H1 (cell line): ENCODE measurements at regions not wholly inside any gene's neighbourhood (a gene's known extent, or its start where the extent isn't known, plus 50 kb on each side); places are given as distances from the start of the nearest gene placed in this dataset.

Source experiments
- CTCF ChIA-PET: fragments of 300-600 bp; sonication (Branson Sonifier 250); formaldehyde crosslinking; loops from one replicate; lab custom pipeline; 2021; ENCODE audit not compliant: partially characterized antibody; lab: Charles Lee
- POLR2A ChIA-PET: fragments of 300-600 bp; sonication (Branson Sonifier 250); formaldehyde crosslinking; loops from one replicate; lab custom pipeline; 2021; ENCODE audit warnings: inconsistent platforms; ENCODE audit not compliant: partially characterized antibody; lab: Charles Lee
- DNase-seq, 2 experiments: peaks; one replicate each; pipeline versions ENCODE4 v3.0.0 to v3.0.0-alpha.2; 2010 to 2022; ENCODE audit warnings: low spot score in 2 of 2, low read depth in 1 of 2, mixed read lengths in 1 of 2
- FAIRE-seq: peaks from 2 replicates; lab custom pipeline; 2011; peaks lifted over from hg19 to GRCh38; lab: Jason Lieb, UNC
- H2AFZ ChIP-seq: 2 replicates; pipeline ENCODE4 v1.8.1; 2012; ENCODE audit warnings: low read length, inconsistent platforms
- H2AK5ac ChIP-seq: 2 replicates; pipeline ENCODE4 v1.6.1; 2013; ENCODE audit warnings: low read depth, low read length
- H2BK120ac ChIP-seq: replicated peaks from 2 replicates; pipeline ENCODE3; 2013; ENCODE audit warnings: low read depth, low read length, inconsistent platforms
- H2BK12ac ChIP-seq: 2 replicates; pipeline ENCODE4 v1.6.1; 2013; ENCODE audit warnings: low read depth, low read length
- H2BK15ac ChIP-seq: 2 replicates; pipeline ENCODE4 v1.6.1; 2013; ENCODE audit warnings: low read length
- H2BK20ac ChIP-seq: 2 replicates; pipeline ENCODE4 v1.6.1; 2013; ENCODE audit warnings: low read length
- H2BK5ac ChIP-seq: 2 replicates; pipeline ENCODE4 v1.6.1; 2013; ENCODE audit warnings: low read depth, low read length
- H3K14ac ChIP-seq: 2 replicates; pipeline ENCODE4 v1.6.1; 2013; ENCODE audit warnings: inconsistent platforms; ENCODE audit not compliant: insufficient read length
- H3K18ac ChIP-seq: 2 replicates; pipeline ENCODE4 v1.6.1; 2013; ENCODE audit warnings: low read length; ENCODE audit errors: extremely low read depth
- H3K23ac ChIP-seq: 2 replicates; pipeline ENCODE4 v1.6.1; 2013; ENCODE audit warnings: inconsistent platforms; ENCODE audit not compliant: insufficient read length
- H3K23me2 ChIP-seq: 2 replicates; pipeline ENCODE4 v1.6.1; 2013; ENCODE audit warnings: low read depth, low read length
- H3K27ac ChIP-seq: 2 replicates; pipeline ENCODE4 v1.6.1; 2011; ENCODE audit warnings: low read depth, low read length, inconsistent platforms
- H3K27me3 ChIP-seq, 4 experiments: replicated peaks in 1 of 4; 1 replicate in 1 of 4; 2 replicates in 3 of 4; pipeline versions ENCODE4 v1.6.1 to v1.8.1; 2011 to 2013; ENCODE audit warnings: low read length in 3 of 4, mild to moderate bottlenecking in 3 of 4, inconsistent platforms in 2 of 4, mixed read lengths in 2 of 4, moderate library complexity in 1 of 4; ENCODE audit not compliant: control insufficient read depth in 3 of 4, insufficient read depth in 3 of 4; ENCODE audit errors: extremely low read depth in 1 of 4
- H3K36me3 ChIP-seq, 4 experiments: 2 replicates each; pipeline versions ENCODE4 v1.6.1 to v1.8.1; 2011 to 2013; ENCODE audit warnings: mild to moderate bottlenecking in 4 of 4, low read length in 3 of 4, moderate library complexity in 2 of 4, control low read depth in 1 of 4, inconsistent platforms in 1 of 4; ENCODE audit not compliant: insufficient read depth in 4 of 4, control insufficient read depth in 2 of 4
- H3K4ac ChIP-seq: replicated peaks from 2 replicates; pipeline ENCODE3; 2013; ENCODE audit warnings: low read length, low read depth, mixed read lengths, inconsistent platforms; ENCODE audit not compliant: insufficient read length
- H3K4me1 ChIP-seq, 4 experiments: replicated peaks in 1 of 4; 1 replicate in 1 of 4; 2 replicates in 3 of 4; pipeline versions ENCODE4 v1.6.1 to v1.8.1; 2011 to 2013; ENCODE audit warnings: low read length in 3 of 4, inconsistent platforms in 2 of 4, mixed read lengths in 1 of 4; ENCODE audit not compliant: insufficient read depth in 4 of 4, control insufficient read depth in 3 of 4
- H3K4me2 ChIP-seq, 2 experiments: 2 replicates each; pipeline versions ENCODE4 v1.6.1 to v1.8.1; 2011 to 2013; ENCODE audit warnings: low read depth in 2 of 2, low read length in 2 of 2, control low read depth in 1 of 2, inconsistent platforms in 1 of 2, mild to moderate bottlenecking in 1 of 2; ENCODE audit not compliant: insufficient read depth in 1 of 2
- H3K4me3 ChIP-seq, 4 experiments: fragments of 200-600, 300-600 bp in 1 of 4; sonication (generic), shearing (Covaris generic), sonication (Bioruptor Twin) in 1 of 4; 2 replicates each; pipeline versions ENCODE4 v1.5.1 to v1.8.1; 2011 to 2016; ENCODE audit warnings: low read length in 4 of 4, low read depth in 3 of 4, control low read depth in 2 of 4, inconsistent platforms in 2 of 4, mild to moderate bottlenecking in 2 of 4, mixed read lengths in 1 of 4, moderate library complexity in 1 of 4; ENCODE audit not compliant: insufficient read depth in 2 of 4; ENCODE audit errors: extremely low read depth in 1 of 4
- H3K56ac ChIP-seq: replicated peaks from 2 replicates; pipeline ENCODE3; 2013; ENCODE audit warnings: low read depth, mild to moderate bottlenecking, mixed read lengths, low read length, inconsistent platforms; ENCODE audit not compliant: insufficient read length
- H3K79me1 ChIP-seq: 2 replicates; pipeline ENCODE4 v1.6.1; 2013; ENCODE audit warnings: low read depth, low read length, control low read depth
- H3K79me2 ChIP-seq, 2 experiments: 2 replicates each; pipeline versions ENCODE4 v1.6.1 to v1.8.1; 2012 to 2013; ENCODE audit warnings: low read length in 2 of 2, mild to moderate bottlenecking in 2 of 2, inconsistent platforms in 1 of 2; ENCODE audit not compliant: insufficient read depth in 2 of 2, control insufficient read depth in 1 of 2
- H3K9ac ChIP-seq, 4 experiments: replicated peaks in 1 of 4; 1 replicate in 1 of 4; 2 replicates in 3 of 4; pipeline versions ENCODE4 v1.6.1 to v1.8.1; 2011 to 2013; ENCODE audit warnings: low read depth in 3 of 4, low read length in 3 of 4, control low read depth in 2 of 4, mild to moderate bottlenecking in 2 of 4, moderate library complexity in 2 of 4, inconsistent platforms in 1 of 4; ENCODE audit errors: extremely low read depth in 1 of 4
- H3K9me3 ChIP-seq, 2 experiments: 2 replicates each; pipeline versions ENCODE4 v1.6.1 to v1.8.1; 2012 to 2013; ENCODE audit warnings: mild to moderate bottlenecking in 2 of 2, moderate library complexity in 2 of 2, control low read depth in 1 of 2, inconsistent platforms in 1 of 2, low read depth in 1 of 2, low read length in 1 of 2, mixed read lengths in 1 of 2; ENCODE audit not compliant: insufficient read depth in 2 of 2
- H4K20me1 ChIP-seq, 2 experiments: replicated peaks in 1 of 2; 2 replicates each; pipeline versions ENCODE3 to v1.8.1; 2011 to 2013; ENCODE audit warnings: inconsistent platforms in 2 of 2, low read length in 2 of 2, mild to moderate bottlenecking in 1 of 2; ENCODE audit not compliant: insufficient read depth in 2 of 2, control insufficient read depth in 1 of 2
- H4K5ac ChIP-seq: 2 replicates; pipeline ENCODE4 v1.6.1; 2013; ENCODE audit warnings: low read length, low read depth, mixed read lengths, inconsistent platforms; ENCODE audit not compliant: insufficient read length
- H4K8ac ChIP-seq: 2 replicates; pipeline ENCODE4 v1.8.0; 2013; ENCODE audit warnings: mild to moderate bottlenecking, moderate library complexity, low read length, inconsistent platforms; ENCODE audit not compliant: insufficient read depth; ENCODE audit errors: extremely low read depth
- H4K91ac ChIP-seq: replicated peaks from 2 replicates; pipeline ENCODE3; 2013; ENCODE audit warnings: low read length, mixed read lengths, inconsistent platforms; ENCODE audit not compliant: insufficient read length
- ASH2L ChIP-seq: fragments of 200-600, 300-600 bp; sonication (generic); IDR thresholded peaks from one replicate; pipeline ENCODE4 v1.7.1; 2017; ENCODE audit warnings: low read length
- CHD1 ChIP-seq: IDR thresholded peaks from 2 replicates; pipeline ENCODE4 v1.6.1; 2012; ENCODE audit warnings: low read depth, low read length, improper control_type of control experiment
- KDM1A ChIP-seq: fragments of 200-600, 300-600 bp; sonication (generic); IDR thresholded peaks from 2 replicates; pipeline ENCODE4 v1.7.1; 2016; ENCODE audit warnings: mild to moderate bottlenecking, low read length, borderline replicate concordance
- POLR2A ChIP-seq, 2 experiments: IDR thresholded peaks; 1 replicate in 1 of 2; 2 replicates in 1 of 2; pipeline ENCODE4 v1.6.1; 2011; ENCODE audit warnings: low read depth in 2 of 2, low read length in 2 of 2, mild to moderate bottlenecking in 2 of 2; ENCODE audit errors: control extremely low read depth in 1 of 2
- RAD21 ChIP-seq, 2 experiments: IDR thresholded peaks in 1 of 2; conservative IDR thresholded peaks in 1 of 2; 2 replicates each; pipeline ENCODE4 v1.6.1; 2011; ENCODE audit warnings: low read depth in 2 of 2, low read length in 2 of 2, improper control_type of control experiment in 1 of 2, inconsistent platforms in 1 of 2, mild to moderate bottlenecking in 1 of 2, moderate library complexity in 1 of 2
- SP1 ChIP-seq: IDR thresholded peaks from 2 replicates; pipeline ENCODE4 v1.6.1; 2011; ENCODE audit warnings: low read depth, low read length
- SRF ChIP-seq: IDR thresholded peaks from 2 replicates; pipeline ENCODE4 v1.6.1; 2011; ENCODE audit warnings: mild to moderate bottlenecking, low read depth, low read length, moderate library complexity
- TBP ChIP-seq: IDR thresholded peaks from 2 replicates; pipeline ENCODE4 v1.6.1; 2011; ENCODE audit warnings: low read depth, low read length, improper control_type of control experiment
- WGBS, 2 experiments: shearing (Covaris generic) in 1 of 2; methylation state at CpG; one replicate each; pipeline versions ENCODE4 v1.1.6 to v1.1.7; 2013 to 2015; ENCODE audit warnings: low lambda C conversion rate in 2 of 2, mixed read lengths in 2 of 2, inconsistent platforms in 1 of 2, low coverage in 1 of 2, missing lambda C conversion rate in 1 of 2; ENCODE audit not compliant: insufficient replicate concordance in 2 of 2, insufficient coverage in 1 of 2, insufficient read length in 1 of 2; ENCODE audit errors: extremely low coverage in 1 of 2, missing lambda C conversion rate in 1 of 2; 5-methylcytosine and 5-hydroxymethylcytosine counted together

DNA sequence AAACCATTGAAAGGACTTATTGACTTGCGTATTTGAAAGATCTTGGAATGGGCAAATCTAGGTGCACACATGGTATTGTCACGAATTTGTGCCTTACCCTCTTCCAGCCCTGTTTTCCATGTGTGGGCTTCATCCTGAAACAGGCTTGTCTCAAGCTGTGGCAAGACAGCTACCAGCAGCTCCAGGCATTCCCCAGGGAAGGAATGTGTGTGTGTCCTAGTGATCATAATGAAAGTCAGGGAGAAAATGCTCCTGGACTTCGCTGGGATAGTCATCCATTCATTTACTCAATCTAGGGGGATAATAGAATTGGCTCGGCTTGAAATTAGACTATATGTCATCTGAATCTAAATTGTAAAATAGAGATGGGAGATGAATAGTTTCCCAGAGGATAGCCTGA lies 676.2 kb downstream of the CBLN4 start:
- no peak for TF ChIP-seq RAD21 (IDR thresholded peaks at IDR 0.05 in 1 of 2, conservative IDR thresholded peaks at IDR 0.05 in 1 of 2; ENCODE audit: low read depth in 2 of 2, low read length in 2 of 2)
- TF ChIP-seq POLR2A (IDR thresholded peaks at IDR 0.05; ENCODE audit: control extremely low read depth in 1 of 2, low read depth in 2 of 2, low read length in 2 of 2): no peak
- no peak for TF ChIP-seq KDM1A
- no peak for TF ChIP-seq SRF
- TF ChIP-seq ASH2L: no peak
- no peak for TF ChIP-seq SP1
- TF ChIP-seq TBP: no peak
- TF ChIP-seq CHD1: no peak
- ChIA-PET CTCF (no interaction called here), POLR2A (no interaction called here)
- no peaks in the 10 kb centered on the region for H3K79me2 ChIP-seq
- DNase-seq (no peak), FAIRE-seq (no peak)
- H2AFZ ChIP-seq: no peak overlapping the region
- WGBS, 2 experiments: 94% methylated on average over 4 of the region's 4 CpGs; no CpG with 5 or more reads in 1 of the 2 experiments
- no peaks in the 10 kb centered on the region for H3K23me2 ChIP-seq
- H2BK120ac ChIP-seq: no peak overlapping the region
- H4K91ac ChIP-seq: no peak overlapping the region
- H3K56ac ChIP-seq: no peak overlapping the region
- no peak overlapping the region for H2BK12ac ChIP-seq
- no peak overlapping the region for H3K4ac ChIP-seq
- H2BK15ac ChIP-seq: no peak overlapping the region
- H2BK20ac ChIP-seq: no peak overlapping the region
- H3K9me3 ChIP-seq: no peaks in the 10 kb centered on the region
- no peaks in the 10 kb centered on the region for H4K20me1 ChIP-seq
- no peak overlapping the region for H3K9ac ChIP-seq
- H3K79me1 ChIP-seq: no peaks in the 10 kb centered on the region
- H3K4me1 ChIP-seq: no peaks in the 10 kb centered on the region
- H3K18ac ChIP-seq: no peak overlapping the region
- H4K8ac ChIP-seq: no peak overlapping the region
- no peak overlapping the region for H2BK5ac ChIP-seq
- H3K36me3 ChIP-seq: no peaks in the 10 kb centered on the region
- H4K5ac ChIP-seq: no peak overlapping the region
- H3K14ac ChIP-seq: no peak overlapping the region
- H3K27ac ChIP-seq: no peak overlapping the region
- no peak overlapping the region for H2AK5ac ChIP-seq
- no peak overlapping the region for H3K4me2 ChIP-seq
- no peak overlapping the region for H3K4me3 ChIP-seq
- H3K27me3 ChIP-seq: no peaks in the 10 kb centered on the region
- no peak overlapping the region for H3K23ac ChIP-seq
